ENCODE measurements at regions not wholly inside any gene's neighbourhood (a gene's known extent, or its start where the extent isn't known, plus 50 kb on each side); places are given as distances from the start of the nearest gene placed in this dataset.

DNA sequence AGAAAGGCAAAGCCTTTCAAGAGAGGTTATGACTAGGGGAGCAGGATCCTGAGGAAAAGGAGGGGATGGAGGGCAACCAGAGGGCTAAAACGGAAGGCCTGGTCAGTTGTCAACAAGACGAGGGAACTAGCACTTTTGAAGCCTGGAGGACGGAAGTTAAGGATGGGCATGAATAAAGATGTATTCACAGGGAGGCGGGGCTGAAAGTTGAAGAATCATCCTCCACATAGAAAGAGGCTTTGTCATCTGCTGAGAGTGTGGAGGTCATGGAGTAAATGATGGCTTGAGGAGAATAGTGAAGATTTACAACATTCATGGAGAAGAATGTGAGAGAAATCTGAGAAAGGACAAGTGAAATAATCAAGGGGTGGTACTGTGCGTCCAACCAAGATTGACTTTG is 137.5 kb downstream of the MAGEB17 start:
- Histone ChIP-seq H2AFZ (ENCODE audit: control insufficient read depth, low read depth, low read length) (no peak overlapping the region), H3K36me3 (ENCODE audit: control insufficient read depth in 2 of 2, insufficient read depth in 2 of 2, low read length in 1 of 2) (no peaks in the 10 kb centered on the region), H4K20me1 (ENCODE audit: control insufficient read depth, insufficient read depth) (no peaks in the 10 kb centered on the region), H3K9me3 (replicated peaks; ENCODE audit: control insufficient read depth, insufficient read depth, low read length) (no peaks in the 10 kb centered on the region), H3K27me3 (replicated peaks in 1 of 2; ENCODE audit: control insufficient read depth in 2 of 2, insufficient read depth in 2 of 2, low read length in 1 of 2) (no peaks in the 10 kb centered on the region), H3K4me3 (no peak overlapping the region), H3K9ac (ENCODE audit: control insufficient read depth, insufficient read depth, low read length) (no peak overlapping the region), H3K4me1 (ENCODE audit: control insufficient read depth, insufficient read depth, low read length) (no peaks in the 10 kb centered on the region), H3K4me2 (ENCODE audit: control insufficient read depth, insufficient read depth) (no peak overlapping the region), H3K27ac (ENCODE audit: control insufficient read depth, insufficient read depth) (no peak overlapping the region), H3K79me2 (ENCODE audit: control insufficient read depth, insufficient read depth, low read length) (no peaks in the 10 kb centered on the region)
- ChIA-PET POLR2A (no interaction called here), SMC1A (ENCODE audit: uncharacterized antibody, unreplicated experiment) (interaction anchor here (2.2 kb wide), 1 partner anchor 182 kb away, joined by 5 read pairs; the partner anchor contains the start of gene GRPR), RAD21 (ENCODE audit: unreplicated experiment) (no interaction called here), CTCF (interaction anchor here (1.4 kb wide), 1 partner anchor 181 kb away, joined by 3 read pairs; the partner anchor contains the start of gene GRPR)
- in situ Hi-C loops (cut with MboI) = no loop called here
- intact Hi-C loops (cut with micrococcal nuclease; ENCODE audit: unreplicated experiment) = loop anchor here (10.0 kb wide), 1 partner anchor 370 kb away; no protein-coding TSS in a partner anchor
- no TSS peak for BruUV-seq (replicated peaks)
- ATAC-seq = no peak
- WGBS (ENCODE audit: insufficient coverage, insufficient replicate concordance, low lambda C conversion rate, missing lambda C conversion rate) = 18% methylated on average over 5 of the region's 5 CpGs
- TF ChIP-seq, protein P1, sequence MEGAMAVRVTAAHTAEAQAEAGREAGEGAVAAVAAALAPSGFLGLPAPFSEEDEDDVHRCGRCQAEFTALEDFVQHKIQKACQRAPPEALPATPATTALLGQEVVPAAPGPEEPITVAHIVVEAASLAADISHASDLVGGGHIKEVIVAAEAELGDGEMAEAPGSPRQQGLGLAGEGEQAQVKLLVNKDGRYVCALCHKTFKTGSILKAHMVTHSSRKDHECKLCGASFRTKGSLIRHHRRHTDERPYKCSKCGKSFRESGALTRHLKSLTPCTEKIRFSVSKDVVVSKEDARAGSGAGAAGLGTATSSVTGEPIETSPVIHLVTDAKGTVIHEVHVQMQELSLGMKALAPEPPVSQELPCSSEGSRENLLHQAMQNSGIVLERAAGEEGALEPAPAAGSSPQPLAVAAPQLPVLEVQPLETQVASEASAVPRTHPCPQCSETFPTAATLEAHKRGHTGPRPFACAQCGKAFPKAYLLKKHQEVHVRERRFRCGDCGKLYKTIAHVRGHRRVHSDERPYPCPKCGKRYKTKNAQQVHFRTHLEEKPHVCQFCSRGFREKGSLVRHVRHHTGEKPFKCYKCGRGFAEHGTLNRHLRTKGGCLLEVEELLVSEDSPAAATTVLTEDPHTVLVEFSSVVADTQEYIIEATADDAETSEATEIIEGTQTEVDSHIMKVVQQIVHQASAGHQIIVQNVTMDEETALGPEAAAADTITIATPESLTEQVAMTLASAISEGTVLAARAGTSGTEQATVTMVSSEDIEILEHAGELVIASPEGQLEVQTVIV (IDR thresholded peaks at IDR 0.05; ENCODE audit: borderline replicate concordance, partially characterized antibody) = no peak
- TF ChIP-seq, protein P2, sequence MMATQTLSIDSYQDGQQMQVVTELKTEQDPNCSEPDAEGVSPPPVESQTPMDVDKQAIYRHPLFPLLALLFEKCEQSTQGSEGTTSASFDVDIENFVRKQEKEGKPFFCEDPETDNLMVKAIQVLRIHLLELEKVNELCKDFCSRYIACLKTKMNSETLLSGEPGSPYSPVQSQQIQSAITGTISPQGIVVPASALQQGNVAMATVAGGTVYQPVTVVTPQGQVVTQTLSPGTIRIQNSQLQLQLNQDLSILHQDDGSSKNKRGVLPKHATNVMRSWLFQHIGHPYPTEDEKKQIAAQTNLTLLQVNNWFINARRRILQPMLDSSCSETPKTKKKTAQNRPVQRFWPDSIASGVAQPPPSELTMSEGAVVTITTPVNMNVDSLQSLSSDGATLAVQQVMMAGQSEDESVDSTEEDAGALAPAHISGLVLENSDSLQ (IDR thresholded peaks at IDR 0.05) = no peak
- no peak for TF ChIP-seq EED (IDR thresholded peaks at IDR 0.05; ENCODE audit: low read depth)
- no peak for TF ChIP-seq ZNF24 (IDR thresholded peaks at IDR 0.05)
- no peak for DNase-seq (ENCODE audit: low read depth, low spot score)
- FAIRE-seq = no peak

All from GM12878 (cell line).